SK-N-SH (cell line): ENCODE measurements at regions not wholly inside any gene's neighbourhood (a gene's known extent, or its start where the extent isn't known, plus 50 kb on each side); places are given as distances from the start of the nearest gene placed in this dataset.

Source experiments
- CTCF ChIA-PET: fragments of 300-600, 350-600 bp; formaldehyde crosslinking; extraction: SDS; loops from one replicate; lab custom pipeline; 2021; lab: Yijun Ruan, JAX
- POLR2A ChIA-PET: fragments of 350-600 bp; sonication (Branson Sonifier 250); formaldehyde crosslinking; extraction: SDS; loops from one replicate; lab custom pipeline; 2020; ENCODE audit warnings: antibody characterized with exemption, inconsistent platforms; lab: Yijun Ruan, JAX
- DNase-seq: peaks from one replicate; pipeline ENCODE4 v3.0.0; 2012
- H2AFZ ChIP-seq: fragments of 200-600 bp; sonication (generic); 2 replicates; pipeline ENCODE4 v1.8.1; 2016; ENCODE audit warnings: antibody characterized with exemption, mild to moderate bottlenecking, low read depth
- H3F3A ChIP-seq: fragments of 200-600 bp; sonication (generic); replicated peaks from 2 replicates; pipeline ENCODE3; 2016; ENCODE audit warnings: antibody characterized with exemption, mild to moderate bottlenecking; ENCODE audit not compliant: insufficient read depth
- H3K27ac ChIP-seq, 2 experiments: fragments of 200-500 bp in 1 of 2; fragments of 200-600 bp in 1 of 2; sonication (Bioruptor generic) in 1 of 2; sonication (generic), shearing (Covaris generic) in 1 of 2; 2 replicates each; pipeline versions ENCODE4 v1.5.1 to v1.6.1; 2014 to 2016; ENCODE audit warnings: low read depth in 2 of 2, inconsistent platforms in 1 of 2, low read length in 1 of 2, mild to moderate bottlenecking in 1 of 2, mixed read lengths in 1 of 2
- H3K27me3 ChIP-seq: fragments of 200-600 bp; sonication (generic), shearing (Covaris generic); 2 replicates; pipeline ENCODE4 v1.6.1; 2016; ENCODE audit warnings: mixed run types; ENCODE audit not compliant: insufficient read depth
- H3K36me3 ChIP-seq, 2 experiments: fragments of 200-500 bp in 1 of 2; fragments of 200-600 bp in 1 of 2; sonication (Bioruptor generic) in 1 of 2; sonication (generic) in 1 of 2; replicated peaks in 1 of 2; 2 replicates each; pipeline versions ENCODE3 to v1.5.1; 2014 to 2016; ENCODE audit warnings: low read length in 1 of 2, mild to moderate bottlenecking in 1 of 2; ENCODE audit not compliant: insufficient read depth in 2 of 2, control insufficient read depth in 1 of 2
- H3K4me1 ChIP-seq, 2 experiments: fragments of 200-500 bp in 1 of 2; fragments of 200-600 bp in 1 of 2; sonication (Bioruptor generic) in 1 of 2; sonication (generic), shearing (Covaris generic) in 1 of 2; 2 replicates each; pipeline versions ENCODE4 v1.5.1 to v1.6.1; 2014 to 2016; ENCODE audit warnings: low read depth in 1 of 2, low read length in 1 of 2, mixed run types in 1 of 2; ENCODE audit not compliant: insufficient read depth in 2 of 2, control insufficient read depth in 1 of 2
- H3K4me2 ChIP-seq: fragments of 200-600 bp; sonication (generic), shearing (Covaris generic); 2 replicates; pipeline ENCODE4 v1.6.1; 2017; ENCODE audit warnings: mixed run types
- H3K4me3 ChIP-seq, 2 experiments: fragments of 200-500 bp in 1 of 2; fragments of 200-600 bp in 1 of 2; sonication (Bioruptor generic) in 1 of 2; sonication (generic), shearing (Covaris generic) in 1 of 2; 2 replicates each; pipeline versions ENCODE4 v1.5.1 to v1.8.1; 2014 to 2016; ENCODE audit warnings: low read depth in 2 of 2, inconsistent platforms in 1 of 2, low read length in 1 of 2, mild to moderate bottlenecking in 1 of 2, mixed read lengths in 1 of 2, moderate library complexity in 1 of 2
- H3K79me2 ChIP-seq: fragments of 200-600 bp; sonication (generic); 2 replicates; pipeline ENCODE4 v1.8.1; 2017; ENCODE audit warnings: mild to moderate bottlenecking; ENCODE audit not compliant: insufficient read depth
- H3K9ac ChIP-seq: fragments of 200-600 bp; sonication (generic); 2 replicates; pipeline ENCODE4 v1.6.1; 2017; ENCODE audit warnings: mixed run types
- H3K9me2 ChIP-seq: fragments of 200-600 bp; sonication (generic); 2 replicates; pipeline ENCODE4 v1.6.1; 2017; ENCODE audit warnings: mixed run types
- H3K9me3 ChIP-seq: fragments of 200-600 bp; sonication (generic); 2 replicates; pipeline ENCODE4 v1.6.1; 2017; ENCODE audit warnings: mixed run types, mild to moderate bottlenecking, moderate library complexity
- H4K20me1 ChIP-seq: fragments of 200-600 bp; sonication (generic); 2 replicates; pipeline ENCODE4 v1.6.1; 2017; ENCODE audit warnings: mild to moderate bottlenecking, mixed run types; ENCODE audit not compliant: insufficient read depth
- CTCF ChIP-seq: fragments of 200-600 bp; sonication (generic); IDR thresholded peaks from 2 replicates; pipeline ENCODE4 v1.6.1; 2017; ENCODE audit warnings: antibody characterized with exemption, mild to moderate bottlenecking, moderate library complexity
- EZH2phosphoT487 ChIP-seq: fragments of 200-600 bp; sonication (generic); IDR thresholded peaks from 2 replicates; pipeline ENCODE4 v1.6.1; 2017; ENCODE audit warnings: low read depth, mixed run types, mild to moderate bottlenecking, antibody characterized with exemption, moderate library complexity, borderline replicate concordance
- FOSL2 ChIP-seq: IDR thresholded peaks from 2 replicates; pipeline ENCODE4 v1.4.0; 2012; ENCODE audit warnings: low read depth, mild to moderate bottlenecking, moderate library complexity, borderline replicate concordance
- FOXJ3 ChIP-seq: sonication (generic); formaldehyde crosslinking; IDR thresholded peaks from 2 replicates; pipeline ENCODE4 v1.5.1; 2020; ENCODE audit warnings: mild to moderate bottlenecking, missing genetic modification reagents
- GABPA ChIP-seq: IDR thresholded peaks from 2 replicates; pipeline ENCODE4 v1.4.0; 2012; ENCODE audit warnings: low read depth, mild to moderate bottlenecking
- GATA2 ChIP-seq: sonication (generic); formaldehyde crosslinking; IDR thresholded peaks from 2 replicates; pipeline ENCODE4 v1.5.0; 2020; ENCODE audit warnings: mild to moderate bottlenecking, missing genetic modification reagents
- JUND ChIP-seq: IDR thresholded peaks from 2 replicates; pipeline ENCODE4 v1.4.0; 2012
- MAX ChIP-seq: IDR thresholded peaks from 2 replicates; pipeline ENCODE4 v1.4.0; 2012; ENCODE audit warnings: low read depth
- MEF2A ChIP-seq: IDR thresholded peaks from 2 replicates; pipeline ENCODE4 v1.4.0; 2012; ENCODE audit warnings: low read depth, borderline replicate concordance
- MXI1 ChIP-seq: IDR thresholded peaks from 2 replicates; pipeline ENCODE4 v1.6.1; 2012; ENCODE audit warnings: mild to moderate bottlenecking, low read depth, low read length, improper control_type of control experiment
- NRF1 ChIP-seq: IDR thresholded peaks from 2 replicates; pipeline ENCODE4 v1.6.1; 2012; ENCODE audit warnings: low read depth, mild to moderate bottlenecking, low read length
- POLR2AphosphoS5 ChIP-seq: IDR thresholded peaks from 2 replicates; pipeline ENCODE4 v1.6.1; 2012; ENCODE audit warnings: low read depth, low read length
- RCOR1 ChIP-seq: fragments of 150-350 bp; IDR thresholded peaks from 2 replicates; pipeline ENCODE4 v1.6.1; 2017; ENCODE audit warnings: antibody characterized with exemption, low read length
- REST ChIP-seq: IDR thresholded peaks from 2 replicates; pipeline ENCODE4 v1.6.1; 2012; ENCODE audit warnings: mild to moderate bottlenecking, low read depth, low read length, moderate library complexity
- RFX5 ChIP-seq: IDR thresholded peaks from 2 replicates; pipeline ENCODE4 v1.6.1; 2012; ENCODE audit warnings: mild to moderate bottlenecking, improper control_type of control experiment, low read length
- SIN3A ChIP-seq: IDR thresholded peaks from 2 replicates; pipeline ENCODE4 v1.6.1; 2012; ENCODE audit warnings: low read depth, mild to moderate bottlenecking, low read length, moderate library complexity, borderline replicate concordance
- SMC3 ChIP-seq: IDR thresholded peaks from 2 replicates; pipeline ENCODE4 v1.6.1; 2012; ENCODE audit warnings: low read depth, low read length, improper control_type of control experiment
- TAF1 ChIP-seq: IDR thresholded peaks from 2 replicates; pipeline ENCODE4 v1.6.1; 2012; ENCODE audit warnings: low read depth, mild to moderate bottlenecking, low read length, moderate library complexity, borderline replicate concordance
- USF2 ChIP-seq: fragments of 150-350 bp; IDR thresholded peaks from 2 replicates; pipeline ENCODE4 v1.6.1; 2017; ENCODE audit warnings: antibody characterized with exemption, low read length, low read depth, borderline replicate concordance
- ZBTB33 ChIP-seq: IDR thresholded peaks from 2 replicates; pipeline ENCODE4 v1.4.0; 2012; ENCODE audit warnings: low read depth, borderline replicate concordance

- TF ChIP-seq REST (no peak), MEF2A (no peak), MXI1 (no peak), MAX (no peak), TAF1 (no peak), USF2 (no peak), POLR2AphosphoS5 (no peak)
Measured at GRCh38 chr6:48912503-48912902, 550.5 kb downstream of the MMUT start (continued).

- Histone ChIP-seq H3K27ac (no peak overlapping the region), H3K4me3 (no peak overlapping the region), H3K79me2 (no peaks in the 10 kb centered on the region), H3K27me3 (no peaks in the 10 kb centered on the region), H3K4me2 (no peak overlapping the region), H2AFZ (no peak overlapping the region), H3K9me3 (no peaks in the 10 kb centered on the region), H3K36me3 (no peaks in the 10 kb centered on the region), H3F3A (no peaks in the 10 kb centered on the region), H4K20me1 (no peaks in the 10 kb centered on the region), H3K4me1 (no peaks in the 10 kb centered on the region), H3K9me2 (no peaks in the 10 kb centered on the region), H3K9ac (no peak overlapping the region)
- CTCF ChIA-PET: no interaction called here
- DNase-seq: no peak
- POLR2A ChIA-PET: no interaction called here
- TF ChIP-seq CTCF (no peak), GABPA (no peak), FOXJ3 (no peak), EZH2phosphoT487 (no peak), RCOR1 (no peak), SMC3 (no peak), JUND (no peak), USF2 (no peak), GATA2 (no peak), NRF1 (no peak), FOSL2 (no peak), RFX5 (no peak), SIN3A (no peak), ZBTB33 (no peak), POLR2AphosphoS5 (no peak)
Measured at GRCh38 chr6:48904809-48905208, 558.2 kb downstream of the MMUT start.
